ENCODE measurements at regions not wholly inside any gene's neighbourhood (a gene's known extent, or its start where the extent isn't known, plus 50 kb on each side); places are given as distances from the start of the nearest gene placed in this dataset.
A peak's percentile ranks its signal among the peaks of the same experiment; 100 is the strongest.

DNA sequence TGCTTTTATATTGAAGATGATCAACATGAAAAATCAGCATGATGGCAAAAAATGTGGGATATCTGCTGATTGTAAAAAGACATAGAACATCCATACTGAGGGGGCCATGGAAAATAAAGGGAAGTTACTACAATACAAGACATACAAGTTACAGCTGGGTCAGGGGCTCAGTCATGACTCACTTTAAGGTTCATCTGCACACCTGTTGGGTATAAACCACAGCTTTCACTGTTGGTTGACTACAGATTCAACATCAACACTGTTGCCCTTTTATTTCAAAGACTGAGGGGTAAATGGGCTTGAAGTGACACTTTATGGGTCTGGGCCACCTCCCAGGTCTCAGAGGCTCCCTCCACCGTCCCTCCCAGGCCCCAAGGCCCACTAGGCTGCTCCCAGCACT, 98.1 kb upstream of the IRS2 start:
- DNase-seq (ENCODE audit: low read depth), result no peak

DNA sequence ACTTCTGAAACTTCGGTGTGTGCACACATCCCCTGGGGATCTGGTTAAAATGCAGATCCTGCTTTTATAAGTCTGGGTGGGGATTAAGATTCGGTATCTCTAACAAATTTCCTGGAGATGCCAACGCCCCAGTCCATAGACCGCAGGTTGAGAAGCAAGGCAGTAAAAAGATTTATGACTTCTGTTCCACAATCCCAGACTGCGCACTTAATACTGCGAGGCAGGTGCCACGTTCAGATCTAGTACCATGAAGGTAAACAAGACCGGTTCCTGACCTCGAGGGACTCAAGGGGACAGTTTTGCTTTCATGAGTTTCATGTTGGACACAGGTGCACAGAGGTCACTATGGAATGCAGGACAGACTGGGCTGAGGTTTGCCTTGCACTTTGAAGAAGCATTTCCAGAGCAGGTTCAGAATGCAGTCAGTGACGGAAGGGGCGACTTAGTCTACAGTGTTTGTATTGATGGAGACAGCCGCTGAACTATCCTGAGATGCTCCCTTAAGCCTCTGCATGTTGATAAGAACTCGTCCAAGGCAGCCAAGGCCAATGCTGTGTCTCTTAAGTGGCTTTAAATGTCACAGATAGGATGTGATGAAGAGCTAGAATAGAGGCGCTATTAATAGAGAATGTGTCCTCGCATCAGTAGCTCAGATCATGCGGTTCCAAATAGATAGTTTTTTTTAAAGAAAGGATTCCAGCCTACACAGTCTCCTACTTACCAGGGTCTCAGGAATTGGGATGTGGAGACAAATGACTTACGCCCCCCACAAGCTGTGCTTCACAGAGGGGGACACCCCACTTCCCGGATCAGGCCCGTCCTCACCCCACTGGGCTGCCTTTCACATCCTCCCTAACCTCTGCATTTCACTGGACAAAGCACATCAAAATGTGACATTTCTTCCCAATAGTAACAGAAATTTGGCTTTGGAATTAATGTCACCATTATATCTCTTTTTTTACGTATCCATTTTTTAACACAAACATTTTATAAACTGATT, 97.1 kb upstream of the IRS2 start:
- no peak for DNase-seq (ENCODE audit: low read depth)

DNA sequence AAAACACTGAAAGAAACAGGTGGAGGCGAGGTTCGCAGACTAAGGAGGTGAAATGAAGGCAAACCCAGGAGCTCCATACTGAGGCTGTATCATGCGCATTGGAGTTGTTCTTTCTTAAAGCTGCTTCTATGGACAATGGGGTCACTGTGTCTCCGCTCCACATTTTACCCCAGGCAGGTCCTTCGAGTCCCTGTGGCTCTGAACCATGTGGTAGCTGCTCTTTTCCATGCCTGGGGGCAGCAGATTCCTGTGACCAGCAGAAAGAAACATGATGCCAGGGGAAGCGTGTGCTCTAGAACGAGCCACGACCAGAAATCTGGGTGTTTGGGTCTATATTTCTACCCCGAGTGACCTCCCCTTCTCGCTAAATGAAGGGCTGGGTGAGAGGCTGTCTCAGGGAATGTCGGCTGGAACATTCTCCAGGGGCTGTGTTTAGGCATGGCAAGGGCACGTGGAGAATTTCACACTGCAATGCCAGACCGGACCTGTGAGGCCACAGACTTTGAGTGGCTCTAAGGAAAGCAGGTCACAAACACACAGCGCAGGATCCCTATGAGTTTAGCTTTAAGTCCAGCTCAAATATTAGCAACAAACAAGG, 95.7 kb upstream of the IRS2 start:
- no peak for DNase-seq (ENCODE audit: low read depth)

DNA sequence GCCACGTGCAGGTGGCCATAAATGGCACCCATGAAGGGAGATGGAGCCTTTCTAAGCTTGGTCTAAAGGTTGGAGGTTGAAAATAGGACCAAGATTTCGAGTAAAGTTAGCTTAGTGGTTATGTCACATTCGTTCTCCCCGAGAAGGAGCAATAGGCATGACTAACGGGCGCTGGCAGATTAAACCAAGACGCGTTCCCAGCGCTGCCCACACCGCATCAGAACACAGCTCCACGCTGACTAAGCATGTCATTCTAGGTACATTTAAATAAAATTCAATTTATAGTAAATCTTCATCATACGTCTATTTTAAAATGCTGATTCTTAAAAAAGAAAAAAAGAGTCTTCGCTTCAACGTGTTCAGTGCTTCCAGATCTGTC, 95.0 kb upstream of the IRS2 start:
- no peak for DNase-seq (ENCODE audit: low read depth)

DNA sequence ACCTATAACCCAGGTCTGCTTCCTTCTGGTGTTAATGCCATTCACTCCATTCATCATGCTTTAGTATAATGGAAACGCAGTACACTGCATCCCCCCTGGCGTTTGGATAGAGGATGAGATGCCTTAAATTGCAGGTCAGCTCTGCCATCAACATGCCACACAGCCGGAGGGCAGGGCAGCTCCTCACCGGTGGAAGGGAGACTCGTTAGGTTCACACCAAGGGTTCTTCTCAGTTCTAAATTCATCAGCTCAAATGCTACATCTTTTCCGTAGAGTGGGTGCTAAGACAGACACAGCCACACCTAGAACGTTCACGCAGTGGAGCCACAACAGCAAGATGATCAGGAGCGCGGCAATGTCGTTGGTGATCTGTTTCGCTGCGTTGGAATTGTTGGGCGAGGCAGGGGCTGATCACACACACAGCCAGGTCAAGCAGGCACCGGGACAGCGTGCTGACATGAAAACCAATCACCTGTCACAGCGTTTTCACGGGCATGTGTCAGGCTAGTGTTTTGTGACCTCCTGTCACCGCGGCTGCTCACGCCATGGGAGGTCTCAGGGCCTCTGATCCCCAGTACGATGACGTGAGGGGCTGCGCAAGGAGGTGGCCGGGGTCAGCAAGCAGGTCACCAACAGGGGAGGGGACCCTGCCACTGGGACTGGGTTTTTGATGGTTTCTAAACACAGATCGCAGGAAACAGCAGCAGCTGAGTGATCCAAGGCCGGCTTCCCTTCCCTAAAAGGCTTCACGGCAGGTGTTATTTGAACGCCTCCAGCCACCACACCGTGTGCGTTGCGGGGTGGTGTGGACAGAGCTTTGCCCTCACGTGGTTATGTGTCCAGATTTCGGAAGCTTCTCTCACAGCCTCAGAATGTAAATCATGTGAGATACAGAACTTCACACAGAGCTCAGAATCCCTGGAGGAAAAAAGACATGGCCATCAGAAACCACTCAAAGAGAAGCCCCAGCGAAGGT, 94.3 kb upstream of the IRS2 start:
- DNase-seq (ENCODE audit: low read depth), result no peak

DNA sequence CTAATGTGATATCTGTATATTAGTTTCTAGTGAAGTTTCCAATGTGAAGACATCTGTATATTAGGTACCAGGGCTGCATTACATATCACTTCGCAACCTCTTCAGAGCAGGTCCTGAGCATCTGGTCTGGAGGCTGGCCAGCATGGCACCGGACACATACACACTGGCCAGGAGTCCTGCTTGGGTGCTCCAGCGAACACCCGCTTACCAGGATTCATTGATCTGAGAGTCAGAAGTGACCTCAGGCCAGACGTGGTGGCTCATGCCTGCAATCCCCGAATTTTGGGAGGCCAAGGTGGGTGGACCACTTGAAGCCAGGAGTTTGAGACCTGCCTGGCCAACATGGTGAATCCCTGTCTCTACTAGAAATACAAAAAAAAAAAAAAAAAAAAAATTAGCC, 93.0 kb upstream of the IRS2 start:
- DNase-seq (ENCODE audit: low read depth), result no peak

DNA sequence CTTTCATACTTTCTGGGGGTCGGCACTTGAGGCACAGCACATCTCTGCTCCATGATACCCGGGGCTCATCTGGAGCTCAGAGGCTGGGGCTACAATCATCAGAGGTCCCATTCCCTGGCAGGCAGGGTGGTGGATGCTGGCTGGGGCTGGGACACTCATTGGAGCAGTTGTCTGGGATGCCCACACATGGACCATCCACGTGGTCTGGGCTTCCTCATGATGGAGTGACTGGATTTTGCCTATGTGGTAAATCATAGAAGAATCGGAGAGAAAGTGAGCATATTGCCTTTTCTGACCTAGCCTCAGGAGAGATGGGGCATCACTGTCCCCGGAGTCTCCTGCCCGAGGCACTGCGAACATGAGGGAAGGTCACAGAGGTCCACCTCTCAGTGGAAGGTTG, 91.4 kb upstream of the IRS2 start:
- no peak for DNase-seq (ENCODE audit: low read depth)

DNA sequence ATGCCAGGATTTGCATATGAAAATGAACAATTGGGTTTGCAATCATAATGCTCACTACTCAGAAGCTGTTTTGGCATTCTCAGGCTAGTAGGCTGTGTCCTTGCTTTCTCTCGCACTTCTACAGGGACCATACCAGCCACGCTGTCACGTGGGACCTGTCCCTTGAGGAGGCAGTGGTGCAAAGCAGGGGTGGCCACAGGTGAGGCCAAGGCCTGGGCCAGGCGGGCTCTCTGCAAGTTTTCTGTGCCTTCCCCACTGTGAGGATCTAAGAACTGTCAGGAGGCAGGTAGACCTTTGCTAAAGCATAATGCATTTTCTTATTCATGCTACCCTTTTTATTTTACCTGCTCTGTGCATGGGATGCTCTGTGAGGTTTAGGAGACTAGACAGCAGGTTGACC, 89.4 kb upstream of the IRS2 start:
- no peak for DNase-seq (ENCODE audit: low read depth)

DNA sequence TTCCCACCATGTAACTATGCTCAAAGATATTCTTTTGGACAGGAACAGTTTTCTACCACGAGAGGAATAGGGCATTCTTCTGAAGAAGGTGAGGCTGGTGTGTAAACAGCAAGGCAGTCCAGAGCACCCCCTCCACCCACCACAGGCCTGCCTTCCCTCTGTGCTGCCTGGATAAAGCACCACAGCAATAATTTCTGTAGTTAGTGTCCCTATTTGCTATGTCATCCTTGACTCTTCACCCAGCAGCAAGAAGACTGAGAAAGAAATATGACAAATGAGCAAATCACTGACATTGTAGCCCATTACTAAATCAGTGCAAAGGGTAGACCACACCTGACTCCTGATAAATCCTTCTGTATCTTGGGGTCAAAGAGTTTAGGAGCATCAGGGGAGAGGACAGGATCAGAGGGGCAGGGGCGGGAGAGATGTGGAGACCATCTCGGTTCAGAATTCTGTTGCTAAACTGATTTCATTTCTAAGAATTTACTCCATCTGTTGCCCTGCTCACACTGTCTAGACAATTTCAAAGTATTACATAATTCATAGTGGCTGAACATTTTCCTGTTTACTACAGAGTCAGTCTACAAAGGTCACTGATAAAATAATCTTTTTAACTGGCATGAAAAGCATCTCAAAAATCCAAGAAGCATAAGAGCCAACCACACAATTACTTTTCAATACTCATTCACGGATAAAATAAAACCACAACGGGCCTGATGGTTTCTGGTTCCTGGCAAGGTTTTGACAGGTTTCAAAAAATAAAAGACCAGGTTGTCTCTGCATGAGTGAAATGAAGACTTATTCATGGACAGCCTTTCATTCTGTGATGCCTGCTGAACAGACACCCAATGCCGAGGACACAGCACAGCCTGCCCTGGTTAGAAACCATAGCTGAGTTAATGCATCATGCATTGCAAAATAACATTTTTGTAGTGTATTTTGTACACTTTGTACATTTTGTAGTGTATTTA, 88.4 kb upstream of the IRS2 start:
- peak; percentile 91 for DNase-seq (ENCODE audit: low read depth)

DNA sequence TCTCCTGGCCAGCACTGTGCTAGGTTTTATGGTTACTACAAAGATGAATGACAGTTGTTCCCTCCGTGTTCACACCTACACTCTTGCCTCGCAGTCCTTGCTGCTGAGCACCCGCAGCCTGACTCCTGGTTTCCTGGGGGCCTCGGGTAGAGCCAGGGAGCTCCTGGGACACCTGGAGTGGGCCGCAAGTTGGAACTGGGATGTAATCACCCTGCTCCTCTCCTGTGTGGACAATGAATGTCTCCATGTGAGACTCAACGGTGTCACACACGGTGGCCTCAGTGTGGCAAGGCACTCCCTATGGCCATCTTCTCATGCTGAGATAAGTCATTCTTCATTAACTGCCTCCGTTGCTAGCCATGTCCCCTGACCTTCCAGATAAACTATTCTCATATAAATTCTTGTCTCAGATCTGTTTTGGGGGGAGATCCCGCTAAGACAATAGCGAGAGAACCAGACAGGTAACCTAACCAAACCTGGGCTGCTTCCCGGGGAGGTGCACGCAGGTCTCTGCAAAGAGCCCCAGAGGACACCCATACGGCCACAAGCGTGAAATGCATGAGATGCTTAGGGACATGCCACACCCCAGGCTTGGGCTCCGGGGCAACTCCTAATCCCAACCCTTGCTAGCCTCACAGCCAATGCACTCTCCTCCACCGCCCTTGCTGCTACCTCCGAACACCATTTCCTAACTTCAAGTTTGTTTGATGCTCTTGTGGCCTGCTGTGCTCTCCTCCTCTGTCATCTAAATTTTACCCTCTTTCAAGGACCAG, 87.2 kb upstream of the IRS2 start:
- no peak for DNase-seq (ENCODE audit: low read depth)

DNA sequence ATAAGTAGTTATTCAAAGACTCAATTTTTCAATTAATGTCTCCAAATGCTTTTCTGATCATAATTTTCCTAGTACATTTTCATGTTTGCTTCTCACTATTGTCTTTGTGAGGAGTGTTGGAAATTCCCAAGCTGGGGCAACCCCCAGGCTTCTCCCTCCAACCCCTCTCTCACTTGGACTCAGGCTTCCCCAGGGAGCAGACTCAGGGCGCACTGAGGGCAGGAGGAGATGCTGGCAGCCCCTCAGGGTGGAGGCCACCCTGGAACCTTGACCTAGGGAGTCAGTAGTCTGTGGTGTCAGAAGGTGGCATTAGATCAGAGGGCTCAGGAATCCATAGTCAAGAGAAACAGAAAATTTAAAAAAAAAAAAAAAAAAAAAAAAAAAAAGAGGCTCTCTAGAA, 86.5 kb upstream of the IRS2 start:
- no peak for DNase-seq (ENCODE audit: low read depth)

DNA sequence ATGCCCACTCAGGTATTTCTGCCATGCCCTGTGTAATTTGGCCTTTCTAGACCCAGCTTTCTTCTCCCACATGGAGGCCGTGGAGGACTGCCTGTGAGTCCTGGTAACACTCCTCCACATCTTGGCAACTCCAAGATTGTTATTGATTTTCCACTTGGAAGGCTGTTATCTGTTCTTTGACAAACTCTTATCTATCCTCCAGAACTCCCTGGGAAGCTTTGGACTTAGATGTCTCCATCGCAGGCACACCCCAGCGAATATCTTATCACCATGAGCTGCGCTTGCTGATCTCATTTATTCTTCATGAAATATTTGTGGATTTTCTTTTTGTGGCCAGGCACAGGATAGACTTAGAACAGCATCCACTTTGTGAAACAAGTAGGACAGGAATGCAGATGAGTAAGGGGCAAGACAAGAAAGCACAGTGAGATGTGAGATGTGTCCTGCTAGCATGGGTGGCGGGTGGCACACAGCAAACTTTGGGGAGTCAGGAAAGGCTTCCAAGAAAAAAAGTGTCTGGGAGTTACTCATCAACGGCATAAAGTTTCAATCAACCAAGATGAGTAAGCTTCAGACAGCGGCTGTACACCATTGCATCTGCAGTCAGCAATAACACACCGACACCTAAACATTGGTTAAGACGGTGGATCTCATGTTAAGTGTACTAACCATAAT, 84.5 kb upstream of the IRS2 start:
- peak; percentile 83 for DNase-seq (ENCODE audit: low read depth)

DNA sequence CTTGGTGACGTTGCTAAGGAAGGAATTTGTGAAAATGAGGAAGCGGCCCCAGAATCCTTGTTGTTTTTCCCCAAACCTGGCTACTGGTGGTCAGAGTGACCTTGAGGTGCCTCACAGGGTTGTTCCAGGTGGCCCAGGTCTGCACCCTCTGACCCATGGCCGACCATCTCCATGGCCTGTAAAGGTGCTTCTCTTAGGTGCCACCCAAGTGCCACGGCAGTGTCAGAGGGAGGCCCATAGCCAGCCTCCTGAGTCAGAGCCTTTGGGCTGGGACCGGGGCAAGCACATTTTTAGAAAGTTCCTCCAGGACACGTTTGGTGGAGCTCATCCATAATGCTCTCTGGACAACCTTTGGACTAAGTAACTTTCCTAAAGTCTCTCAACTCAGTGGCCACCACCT, 83.9 kb upstream of the IRS2 start:
- DNase-seq (ENCODE audit: low read depth), result no peak

DNA sequence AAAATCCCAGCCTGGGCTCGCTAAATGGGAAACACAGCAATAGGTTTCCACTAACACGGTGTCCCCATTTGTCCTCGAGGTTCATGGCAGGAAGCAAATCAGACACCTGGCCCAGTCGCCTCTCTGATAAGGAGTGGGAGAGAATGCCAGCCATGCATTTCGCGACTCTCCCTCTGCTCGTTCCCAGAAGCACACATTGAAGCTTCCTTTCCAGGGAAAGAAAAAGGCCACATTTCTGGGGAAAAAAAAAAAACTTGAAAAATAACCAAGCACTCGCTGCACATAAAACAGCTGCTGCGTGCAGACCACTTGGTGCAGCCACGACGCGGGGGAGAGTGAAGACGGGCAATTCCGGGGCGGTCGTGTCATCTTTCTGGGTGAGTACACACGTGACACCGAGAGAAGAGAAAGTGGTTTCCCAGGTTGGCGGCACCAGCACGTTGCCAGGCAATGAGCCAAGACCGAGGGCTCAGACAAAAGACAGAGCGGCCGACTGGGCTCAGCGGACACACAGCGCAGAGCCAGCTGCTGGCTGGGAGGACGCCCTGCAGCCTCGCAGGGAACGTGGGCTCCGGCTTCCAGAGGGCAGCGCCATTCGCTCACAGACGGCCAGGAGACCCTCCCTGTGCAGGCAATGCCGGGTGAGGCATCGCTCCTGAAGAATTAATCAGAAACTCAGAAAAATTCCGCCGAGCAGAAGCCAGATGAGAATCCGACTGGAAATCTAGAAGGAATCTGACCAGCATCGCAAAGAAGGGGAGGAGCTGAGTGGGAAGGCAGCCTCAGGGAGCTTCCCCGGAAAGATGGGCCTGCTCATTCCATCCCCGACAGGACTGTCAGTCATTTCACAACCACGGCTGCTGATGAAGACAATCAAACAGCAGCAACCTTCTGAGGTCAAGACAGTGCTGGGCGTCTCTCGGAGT, 83.2 kb upstream of the IRS2 start:
- no peak for DNase-seq (ENCODE audit: low read depth)

DNA sequence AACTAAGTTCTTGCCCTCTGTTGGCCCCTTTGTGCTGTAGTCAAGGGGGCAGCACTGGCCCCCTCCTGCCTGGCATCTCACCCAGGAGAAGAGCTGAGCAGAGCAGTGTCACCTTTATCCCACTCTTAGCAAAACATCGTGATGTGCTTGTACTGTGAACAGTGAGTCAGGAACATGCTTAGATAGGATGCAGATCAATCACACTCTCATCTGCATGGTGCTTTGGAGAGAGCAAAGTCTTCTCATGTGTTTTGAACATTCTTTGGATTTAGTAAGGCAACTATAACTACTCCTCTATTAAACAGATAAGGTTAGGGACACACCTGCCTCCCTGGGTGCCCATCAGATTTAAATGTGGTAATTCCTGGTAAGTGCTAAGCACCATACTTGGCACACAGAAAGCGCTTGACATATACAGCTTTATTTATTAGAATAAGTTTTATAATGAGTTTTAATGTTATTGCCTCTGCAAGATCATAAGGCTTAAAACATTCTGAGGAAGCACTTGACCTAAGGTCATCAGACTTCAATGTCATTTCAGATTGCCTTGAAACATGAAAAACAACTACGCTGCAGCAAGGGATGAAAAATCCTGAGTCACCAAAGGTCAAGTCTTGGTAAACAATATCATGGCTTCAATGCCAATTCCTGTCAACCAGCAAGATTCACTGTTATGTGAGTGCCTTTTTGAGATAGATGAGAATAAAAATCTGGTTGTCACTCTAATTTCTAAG, 82.4 kb upstream of the IRS2 start:
- peak; percentile 34 for DNase-seq (ENCODE audit: low read depth)

DNA sequence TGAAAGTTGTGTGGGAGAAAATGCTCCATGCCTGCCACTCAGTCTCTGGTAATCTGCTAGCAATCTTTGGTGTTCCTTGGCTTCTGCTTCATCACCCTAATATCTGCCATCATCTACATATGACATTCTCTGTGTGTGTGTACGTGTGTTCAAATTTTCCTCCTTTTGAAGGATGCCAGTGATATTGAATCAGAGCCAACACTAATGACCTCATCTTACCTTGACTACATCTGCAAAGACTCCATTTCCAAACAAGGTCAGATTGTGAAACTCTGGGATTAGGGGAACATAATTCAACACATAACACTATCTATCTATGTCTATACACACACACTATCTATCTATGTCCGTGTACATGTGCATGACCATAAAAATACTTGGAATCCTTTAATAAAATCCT, 81.4 kb upstream of the IRS2 start:
- DNase-seq (ENCODE audit: low read depth), result peak; percentile 69

DNA sequence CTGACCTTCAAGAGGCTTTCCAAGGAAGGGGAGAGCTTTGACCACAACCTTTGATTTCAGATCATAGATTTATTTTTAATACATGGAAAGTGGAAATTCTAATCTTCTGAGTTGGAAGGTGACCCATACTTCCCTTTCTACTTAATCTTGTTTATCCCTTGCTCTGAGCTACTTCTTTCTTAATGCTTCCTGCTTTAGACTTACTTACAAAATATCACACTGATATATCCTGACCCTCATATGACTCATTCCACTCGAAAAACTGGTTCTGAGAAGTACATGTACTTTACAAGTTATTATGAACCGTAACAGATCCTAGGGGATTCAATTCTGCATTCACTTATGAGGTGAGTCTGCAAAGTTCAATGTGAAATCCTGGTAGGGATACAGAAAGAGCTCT, 76.2 kb upstream of the IRS2 start:
- peak; percentile 86 for DNase-seq (ENCODE audit: low read depth)

DNA sequence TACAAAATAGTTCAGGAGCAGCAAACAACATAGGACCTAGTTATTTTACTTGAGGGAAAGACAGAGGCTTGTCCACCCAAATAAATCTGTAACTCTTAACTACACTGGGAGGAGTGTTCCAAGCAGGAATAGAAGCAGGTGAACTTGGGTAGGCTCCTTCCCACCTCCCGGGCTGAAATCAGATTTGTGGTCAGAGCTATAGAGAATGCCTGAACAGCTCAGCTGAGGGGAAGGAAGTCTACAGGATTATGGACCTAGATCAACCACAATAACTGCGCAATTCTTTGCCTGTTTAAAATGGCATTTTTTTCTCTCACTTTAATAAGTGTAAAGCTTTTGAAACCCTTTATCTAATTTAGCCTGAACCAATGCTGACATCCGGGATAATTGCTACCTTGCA, 73.5 kb upstream of the IRS2 start:
- no peak for DNase-seq (ENCODE audit: low read depth)

Data from iris pigment epithelial cell (primary cell).